Brain microvascular endothelial cell (primary cell): ENCODE measurements at regions not wholly inside any gene's neighbourhood (a gene's known extent, or its start where the extent isn't known, plus 50 kb on each side); places are given as distances from the start of the nearest gene placed in this dataset.

Experiments used
- DNase-seq: peaks from one replicate; pipeline ENCODE4 v3.0.0-alpha.2; 2020
- H3K27ac ChIP-seq: fragments of 250-450 bp; sonication (Bioruptor Pico); 2 replicates; pipeline ENCODE4 v1.5.1; 2020; ENCODE audit warnings: mild to moderate bottlenecking, moderate library complexity
- H3K27me3 ChIP-seq: fragments of 250-450 bp; sonication (Bioruptor Pico); replicated peaks from 2 replicates; pipeline ENCODE4 v1.5.1; 2020; ENCODE audit warnings: mild to moderate bottlenecking
- H3K36me3 ChIP-seq: fragments of 250-450 bp; sonication (Bioruptor Pico); replicated peaks from 2 replicates; pipeline ENCODE4 v1.5.1; 2020; ENCODE audit warnings: mild to moderate bottlenecking
- H3K4me3 ChIP-seq: 2 replicates; pipeline ENCODE4 v1.5.1; 2011; ENCODE audit warnings: low read depth, mild to moderate bottlenecking, control low read depth, low read length, moderate library complexity
- in situ Hi-C: cut with HindIII; loops from 2 replicates; pipeline ENCODE4 v1.10.0; 2017; ENCODE audit warnings: low sequenced_read_pairs, low pct_ligation_motif_present
- TF ChIP-seq, protein P1 (sequence below): IDR thresholded peaks from 2 replicates; pipeline ENCODE4 v1.5.1; 2011; ENCODE audit warnings: low read depth, mild to moderate bottlenecking, moderate library complexity, low read length, control low read depth, inconsistent platforms; ENCODE audit errors: missing control alignments

DNA sequence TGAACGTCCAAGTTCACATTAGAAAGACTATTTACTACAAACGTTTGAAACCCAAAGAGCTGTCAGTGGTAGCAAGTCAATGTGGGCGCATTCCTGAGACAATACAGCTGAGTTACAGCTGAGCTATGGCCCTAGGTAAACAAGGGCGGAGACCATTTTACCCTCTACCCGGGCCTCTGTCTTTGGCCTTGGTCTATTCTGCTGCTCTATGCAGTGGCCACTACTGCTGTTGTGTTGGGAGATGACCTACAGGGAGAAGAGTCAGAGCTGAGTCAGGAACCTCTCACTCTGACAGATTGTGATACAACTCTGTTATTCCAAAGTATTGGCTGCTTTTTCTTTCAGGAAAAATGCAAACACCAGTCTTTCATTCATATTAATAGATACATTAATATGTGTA is 700.6 kb downstream of the SEMA5A start:
- Histone ChIP-seq H3K36me3 (no peaks in the 10 kb centered on the region), H3K27ac (peak overlapping the region; percentile 49), H3K4me3 (no peak overlapping the region), H3K27me3 (no peaks in the 10 kb centered on the region)
- TF ChIP-seq, protein P1, sequence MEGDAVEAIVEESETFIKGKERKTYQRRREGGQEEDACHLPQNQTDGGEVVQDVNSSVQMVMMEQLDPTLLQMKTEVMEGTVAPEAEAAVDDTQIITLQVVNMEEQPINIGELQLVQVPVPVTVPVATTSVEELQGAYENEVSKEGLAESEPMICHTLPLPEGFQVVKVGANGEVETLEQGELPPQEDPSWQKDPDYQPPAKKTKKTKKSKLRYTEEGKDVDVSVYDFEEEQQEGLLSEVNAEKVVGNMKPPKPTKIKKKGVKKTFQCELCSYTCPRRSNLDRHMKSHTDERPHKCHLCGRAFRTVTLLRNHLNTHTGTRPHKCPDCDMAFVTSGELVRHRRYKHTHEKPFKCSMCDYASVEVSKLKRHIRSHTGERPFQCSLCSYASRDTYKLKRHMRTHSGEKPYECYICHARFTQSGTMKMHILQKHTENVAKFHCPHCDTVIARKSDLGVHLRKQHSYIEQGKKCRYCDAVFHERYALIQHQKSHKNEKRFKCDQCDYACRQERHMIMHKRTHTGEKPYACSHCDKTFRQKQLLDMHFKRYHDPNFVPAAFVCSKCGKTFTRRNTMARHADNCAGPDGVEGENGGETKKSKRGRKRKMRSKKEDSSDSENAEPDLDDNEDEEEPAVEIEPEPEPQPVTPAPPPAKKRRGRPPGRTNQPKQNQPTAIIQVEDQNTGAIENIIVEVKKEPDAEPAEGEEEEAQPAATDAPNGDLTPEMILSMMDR: no peak
- DNase-seq: peak; percentile 48
- in situ Hi-C loops: no loop called here

DNA sequence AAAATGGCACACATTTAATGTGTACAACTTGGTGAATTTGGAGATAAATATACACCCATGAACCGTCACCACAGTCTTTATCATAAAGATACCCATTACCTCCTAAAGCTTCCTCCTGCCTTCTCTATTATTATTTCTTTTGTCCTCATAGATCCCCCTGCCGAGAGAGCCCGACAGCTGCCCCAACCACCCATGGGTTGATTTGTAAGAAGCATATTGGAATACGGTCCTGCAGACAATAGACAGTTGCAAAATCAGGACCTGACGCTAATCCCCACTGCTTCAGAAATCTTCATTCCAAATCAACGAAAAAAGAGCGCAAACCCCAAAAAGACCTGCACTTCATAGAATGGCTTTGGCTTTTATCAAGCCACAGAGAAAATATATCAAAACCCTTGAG is 697.5 kb downstream of the SEMA5A start:
- TF ChIP-seq, protein P1: no peak
- DNase-seq: no peak
- in situ Hi-C loops: no loop called here
- H3K4me3 ChIP-seq: no peak overlapping the region
- H3K36me3 ChIP-seq: no peaks in the 10 kb centered on the region
- H3K27me3 ChIP-seq: no peaks in the 10 kb centered on the region
- peak overlapping the region; percentile 67 for H3K27ac ChIP-seq

DNA sequence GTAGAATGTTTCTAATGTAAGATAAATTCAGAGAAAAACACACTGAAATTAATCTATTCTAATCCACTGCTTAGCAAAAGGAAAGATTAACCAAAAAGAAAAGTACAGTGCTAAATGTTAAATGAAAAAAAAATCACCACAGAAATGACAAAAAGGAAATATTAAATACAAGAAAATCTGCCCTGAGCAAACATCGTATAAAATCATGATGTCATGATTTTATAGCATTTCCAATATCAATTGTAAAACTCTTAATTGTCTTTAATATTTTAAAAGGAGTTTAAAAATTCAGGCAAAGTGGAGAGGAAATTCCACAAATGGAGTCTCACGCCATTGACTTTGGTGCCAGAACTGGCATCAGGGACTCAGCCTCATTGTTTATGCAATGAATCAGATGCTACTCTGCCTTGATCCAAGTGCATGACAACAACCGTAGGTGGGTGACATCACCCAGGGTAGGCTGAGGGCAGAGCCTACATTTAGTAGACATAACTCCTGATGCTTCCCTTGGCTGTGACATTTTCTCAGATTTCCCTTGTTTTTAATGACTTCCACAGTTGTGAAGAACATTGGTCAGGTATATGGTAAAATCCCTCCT is 696.8 kb downstream of the SEMA5A start:
- Histone ChIP-seq H3K27me3 (no peaks in the 10 kb centered on the region), H3K27ac (peak overlapping the region; percentile 67), H3K4me3 (no peak overlapping the region), H3K36me3 (no peaks in the 10 kb centered on the region)
- DNase-seq: peak; percentile 92
- in situ Hi-C loops: no loop called here
- TF ChIP-seq, protein P1: no peak

DNA sequence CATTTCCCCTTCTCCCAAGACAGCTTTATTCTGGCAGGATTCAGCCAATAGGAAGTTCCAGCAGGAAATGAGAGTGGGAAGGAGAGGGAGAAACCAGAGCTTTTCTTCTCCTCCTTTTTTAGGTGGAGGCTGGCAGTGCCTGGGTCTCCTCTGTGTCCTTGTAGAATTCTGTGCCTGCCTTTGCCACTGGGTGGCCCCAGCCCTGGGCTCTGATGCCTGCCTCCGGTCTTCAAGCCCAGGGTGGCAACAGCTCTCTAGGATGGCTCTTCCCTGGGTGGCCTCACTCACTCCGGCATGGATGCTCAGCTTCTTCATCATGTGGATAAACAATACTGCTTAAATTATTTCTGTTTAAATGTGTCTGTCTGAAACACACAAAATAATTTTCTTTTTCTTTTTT is 694.8 kb downstream of the SEMA5A start:
- Histone ChIP-seq H3K4me3 (no peak overlapping the region), H3K27ac (no peak overlapping the region), H3K36me3 (no peaks in the 10 kb centered on the region), H3K27me3 (no peaks in the 10 kb centered on the region)
- DNase-seq: no peak
- TF ChIP-seq, protein P1: peak; percentile 30
- in situ Hi-C loops: no loop called here

DNA sequence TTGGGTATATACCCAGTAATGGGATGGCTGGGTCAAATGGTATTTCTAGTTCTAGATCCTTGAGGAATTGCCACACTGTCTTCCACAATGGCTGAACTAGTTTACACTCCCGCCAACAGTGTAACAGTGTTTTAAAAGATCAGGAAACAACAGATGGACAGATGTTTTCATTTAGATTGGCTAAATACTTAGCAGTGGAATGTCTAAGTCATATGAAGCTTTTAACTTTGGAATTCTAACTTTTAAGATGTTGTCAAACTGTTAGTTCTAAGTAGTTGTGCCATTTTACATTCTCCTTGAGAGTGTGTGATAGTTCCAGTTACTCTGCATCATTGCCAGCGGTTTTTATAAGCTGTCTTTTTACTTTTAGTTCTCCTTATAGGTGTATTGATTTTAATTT is 688.8 kb downstream of the SEMA5A start:
- no peak for DNase-seq
- TF ChIP-seq, protein P1: no peak
- Histone ChIP-seq H3K27me3 (no peaks in the 10 kb centered on the region), H3K4me3 (no peak overlapping the region), H3K27ac (no peak overlapping the region), H3K36me3 (no peaks in the 10 kb centered on the region)
- in situ Hi-C loops: no loop called here

DNA sequence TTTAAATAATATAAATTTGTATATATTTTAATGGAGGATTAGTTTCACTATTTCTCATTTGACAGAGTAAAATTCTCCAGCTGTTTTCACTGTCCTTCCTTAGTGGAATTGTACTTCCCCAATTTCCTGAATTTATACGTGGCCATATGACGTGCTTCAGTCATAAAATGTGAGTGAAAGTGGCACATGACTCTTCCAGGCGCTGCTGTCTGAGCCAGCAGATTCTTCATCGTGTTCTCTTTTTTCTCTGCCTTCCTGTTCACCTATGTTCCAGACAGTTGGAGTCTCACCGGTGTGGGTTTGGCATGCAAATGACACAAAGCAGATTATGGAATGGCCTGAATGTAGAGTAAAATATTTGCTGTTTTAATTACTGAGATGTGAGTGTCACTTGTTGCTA is 684.1 kb downstream of the SEMA5A start:
- TF ChIP-seq, protein P1: no peak
- Histone ChIP-seq H3K36me3 (no peaks in the 10 kb centered on the region), H3K4me3 (no peak overlapping the region), H3K27me3 (no peaks in the 10 kb centered on the region), H3K27ac (no peak overlapping the region)
- no peak for DNase-seq
- in situ Hi-C loops: no loop called here
